ENCODE measurements at regions not wholly inside any gene's neighbourhood (a gene's known extent, or its start where the extent isn't known, plus 50 kb on each side); places are given as distances from the start of the nearest gene placed in this dataset.

GRCh38 chr20:19942611-19943010 lies 74.6 kb upstream of the NAA20 start:
- peak overlapping the region; percentile 44 for H3K4me2 ChIP-seq (replicated peaks; ENCODE audit: extremely low read depth, low read length, poor library complexity, severe bottlenecking)
- Mint-ChIP-seq H3K36me3 (peaks cover 59 to 77% of the 10 kb centered on the region in 2 donors), H3K4me3 (peak overlapping the region; percentile 70 to 75), H3K27ac (peak overlapping the region; percentile 94 to 98 (median 97)), H3K9me3 (peaks cover 0 to 5% (median 2%) of the 10 kb centered on the region in 7 donors), H3K4me1 (peaks cover 78% of the 10 kb centered on the region), H3K27me3 (ENCODE audit: low read depth in 3 of 3) (peaks cover 0 to 2% (median 2%) of the 10 kb centered on the region in 3 donors)
- H3K4me3 ChIP-seq (replicated peaks in 1 of 3; ENCODE audit: low read depth in 2 of 3, low read length in 3 of 3), result peak overlapping the region in 1 of 3 experiments; percentile 44
- no peaks in the 10 kb centered on the region for H4K20me1 ChIP-seq (ENCODE audit: insufficient read depth, low read length)
- intact Hi-C loops (cut with micrococcal nuclease), result no loop called here
- no peak for TF ChIP-seq CTCF (IDR thresholded peaks at IDR 0.05)
- H3K4me1 ChIP-seq (ENCODE audit: control insufficient read depth in 1 of 2, insufficient read depth in 2 of 2, low read length in 2 of 2), result peaks cover 71 to 73% of the 10 kb centered on the region in 2 donors
- peak overlapping the region; percentile 63 for H3K9ac ChIP-seq (ENCODE audit: insufficient read depth, low read length, poor library complexity, severe bottlenecking)
- H3K27ac ChIP-seq (ENCODE audit: low read depth in 1 of 2, low read length in 2 of 2), result peak overlapping the region; percentile 85 to 95
- H2AFZ ChIP-seq (ENCODE audit: insufficient read depth, low read depth, low read length, poor library complexity, severe bottlenecking), result no peak overlapping the region
- H3K36me3 ChIP-seq (replicated peaks in 1 of 2; ENCODE audit: control insufficient read depth in 1 of 2, insufficient read depth in 2 of 2, low read length in 2 of 2), result peaks cover 18 to 44% of the 10 kb centered on the region in 2 donors
- H3K79me2 ChIP-seq (ENCODE audit: insufficient read depth, low read length), result peaks cover 63% of the 10 kb centered on the region
- H3K9me3 ChIP-seq (replicated peaks in 1 of 2; ENCODE audit: control insufficient read depth in 1 of 2, insufficient read depth in 1 of 2, low read length in 2 of 2), result no peaks in the 10 kb centered on the region
- WGBS (ENCODE audit: insufficient coverage), result 100% methylated on average over 1 of the region's 1 CpG
- DNase-seq, result no peak
- H3K27me3 ChIP-seq (ENCODE audit: control insufficient read depth in 2 of 2, insufficient read depth in 2 of 2, low read length in 2 of 2), result no peaks in the 10 kb centered on the region

GRCh38 chr20:19943061-19943521 lies 74.1 kb upstream of the NAA20 start:
- peak overlapping the region; percentile 58 for H2AFZ ChIP-seq (ENCODE audit: insufficient read depth, low read depth, low read length, poor library complexity, severe bottlenecking)
- peaks cover 0 to 2% (median 2%) of the 10 kb centered on the region in 3 donors for H3K27me3 Mint-ChIP-seq (ENCODE audit: low read depth in 3 of 3)
- intact Hi-C loops (cut with micrococcal nuclease), result no loop called here
- peak overlapping the region; percentile 63 for H3K9ac ChIP-seq (ENCODE audit: insufficient read depth, low read length, poor library complexity, severe bottlenecking)
- peaks cover 23 to 49% of the 10 kb centered on the region in 2 donors for H3K36me3 ChIP-seq (replicated peaks in 1 of 2; ENCODE audit: control insufficient read depth in 1 of 2, insufficient read depth in 2 of 2, low read length in 2 of 2)
- peaks cover 0 to 5% (median 2%) of the 10 kb centered on the region in 7 donors for H3K9me3 Mint-ChIP-seq
- peak overlapping the region; percentile 44 for H3K4me2 ChIP-seq (replicated peaks; ENCODE audit: extremely low read depth, low read length, poor library complexity, severe bottlenecking)
- H4K20me1 ChIP-seq (ENCODE audit: insufficient read depth, low read length), result peaks cover 3% of the 10 kb centered on the region
- peak overlapping the region in 1 of 3 experiments; percentile 44 for H3K4me3 ChIP-seq (replicated peaks in 1 of 3; ENCODE audit: low read depth in 2 of 3, low read length in 3 of 3)
- 0% methylated on average over 5 of the region's 7 CpGs for WGBS (ENCODE audit: insufficient coverage)
- H3K27ac Mint-ChIP-seq, result peak overlapping the region; percentile 94 to 98 (median 97)
- peaks cover 61 to 78% of the 10 kb centered on the region in 2 donors for H3K36me3 Mint-ChIP-seq
- DNase-seq, result peak; percentile 79 to 85 (median 83)
- peak overlapping the region; percentile 85 to 95 for H3K27ac ChIP-seq (ENCODE audit: low read depth in 1 of 2, low read length in 2 of 2)
- peaks cover 73% of the 10 kb centered on the region for H3K4me1 Mint-ChIP-seq
- H3K27me3 ChIP-seq (ENCODE audit: control insufficient read depth in 2 of 2, insufficient read depth in 2 of 2, low read length in 2 of 2), result no peaks in the 10 kb centered on the region
- H3K4me1 ChIP-seq (ENCODE audit: control insufficient read depth in 1 of 2, insufficient read depth in 2 of 2, low read length in 2 of 2), result peaks cover 66 to 68% of the 10 kb centered on the region in 2 donors
- no peak for TF ChIP-seq CTCF (IDR thresholded peaks at IDR 0.05)
- H3K4me3 Mint-ChIP-seq, result peak overlapping the region; percentile 70 to 75
- no peaks in the 10 kb centered on the region for H3K9me3 ChIP-seq (replicated peaks in 1 of 2; ENCODE audit: control insufficient read depth in 1 of 2, insufficient read depth in 1 of 2, low read length in 2 of 2)
- peaks cover 60% of the 10 kb centered on the region for H3K79me2 ChIP-seq (ENCODE audit: insufficient read depth, low read length)
